ENCODE measurements at regions not wholly inside any gene's neighbourhood (a gene's known extent, or its start where the extent isn't known, plus 50 kb on each side); places are given as distances from the start of the nearest gene placed in this dataset.

DNA sequence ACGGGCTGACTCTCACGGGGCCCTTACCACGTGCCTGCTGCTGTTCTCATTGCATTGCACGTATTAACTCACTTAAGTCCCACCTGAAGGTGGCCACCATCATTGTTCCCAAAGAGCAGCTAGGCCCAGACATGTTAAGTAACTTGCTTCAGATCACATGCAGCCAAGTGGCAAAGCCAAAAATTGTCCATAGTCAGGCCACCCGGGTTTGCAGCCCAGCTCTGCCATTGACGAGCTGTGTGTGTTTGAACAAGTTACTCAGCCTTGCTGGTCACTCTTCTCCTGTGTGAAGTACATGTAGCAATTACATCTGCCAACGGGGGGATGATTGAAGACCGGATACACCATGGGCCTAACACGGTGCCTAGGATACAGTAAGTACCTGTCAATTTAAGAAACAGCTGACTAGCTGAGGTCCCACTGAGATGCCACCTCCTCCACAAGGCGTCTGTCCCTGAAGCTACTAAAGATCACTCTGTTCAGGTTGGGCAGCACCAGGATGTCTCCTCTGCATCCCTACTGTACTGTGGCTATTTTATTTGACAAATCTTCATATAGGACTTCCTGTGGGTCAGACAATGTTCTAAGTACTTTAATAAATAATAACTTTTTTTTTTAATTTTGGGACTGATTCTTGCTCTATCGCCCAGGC lies 154.2 kb upstream of the MYCN start:
- TF ChIP-seq, protein P1, sequence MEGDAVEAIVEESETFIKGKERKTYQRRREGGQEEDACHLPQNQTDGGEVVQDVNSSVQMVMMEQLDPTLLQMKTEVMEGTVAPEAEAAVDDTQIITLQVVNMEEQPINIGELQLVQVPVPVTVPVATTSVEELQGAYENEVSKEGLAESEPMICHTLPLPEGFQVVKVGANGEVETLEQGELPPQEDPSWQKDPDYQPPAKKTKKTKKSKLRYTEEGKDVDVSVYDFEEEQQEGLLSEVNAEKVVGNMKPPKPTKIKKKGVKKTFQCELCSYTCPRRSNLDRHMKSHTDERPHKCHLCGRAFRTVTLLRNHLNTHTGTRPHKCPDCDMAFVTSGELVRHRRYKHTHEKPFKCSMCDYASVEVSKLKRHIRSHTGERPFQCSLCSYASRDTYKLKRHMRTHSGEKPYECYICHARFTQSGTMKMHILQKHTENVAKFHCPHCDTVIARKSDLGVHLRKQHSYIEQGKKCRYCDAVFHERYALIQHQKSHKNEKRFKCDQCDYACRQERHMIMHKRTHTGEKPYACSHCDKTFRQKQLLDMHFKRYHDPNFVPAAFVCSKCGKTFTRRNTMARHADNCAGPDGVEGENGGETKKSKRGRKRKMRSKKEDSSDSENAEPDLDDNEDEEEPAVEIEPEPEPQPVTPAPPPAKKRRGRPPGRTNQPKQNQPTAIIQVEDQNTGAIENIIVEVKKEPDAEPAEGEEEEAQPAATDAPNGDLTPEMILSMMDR (IDR thresholded peaks at IDR 0.05), result no peak
- TF ChIP-seq POLR2A (IDR thresholded peaks at IDR 0.05), result no peak
